Esophagus (tissue), 2 donors: ENCODE measurements at regions not wholly inside any gene's neighbourhood (a gene's known extent, or its start where the extent isn't known, plus 50 kb on each side); places are given as distances from the start of the nearest gene placed in this dataset.
"Not testable (repeated sequence)": the region's sequence is repeated elsewhere in the genome, so short reads cannot be mapped to it uniquely, and the experiment has no call there.

Source experiments
- H3K27ac ChIP-seq, 2 donors: one replicate each; pipeline ENCODE4 v1.5.1; 2013; ENCODE audit warnings: low read depth in 2 of 2, mild to moderate bottlenecking in 2 of 2, inconsistent platforms in 1 of 2, low read length in 1 of 2, moderate library complexity in 1 of 2
- H3K27me3 ChIP-seq, 2 donors: one replicate each; pipeline ENCODE4 v1.6.1; 2013; ENCODE audit warnings: low read length in 2 of 2, control low read depth in 1 of 2, mild to moderate bottlenecking in 1 of 2; ENCODE audit not compliant: insufficient read depth in 2 of 2, control insufficient read depth in 1 of 2
- H3K36me3 ChIP-seq, 2 donors: one replicate each; pipeline ENCODE4 v1.6.1; 2013; ENCODE audit warnings: low read length in 1 of 2; ENCODE audit not compliant: control insufficient read depth in 2 of 2, insufficient read depth in 2 of 2
- H3K4me1 ChIP-seq, 2 donors: one replicate each; pipeline ENCODE4 v1.6.1; 2013; ENCODE audit warnings: low read length in 1 of 2; ENCODE audit not compliant: control insufficient read depth in 2 of 2, insufficient read depth in 2 of 2
- H3K4me3 ChIP-seq, 2 donors: one replicate each; pipeline ENCODE4 v1.5.1; 2013; ENCODE audit warnings: low read length in 2 of 2, mild to moderate bottlenecking in 2 of 2, low read depth in 1 of 2, moderate library complexity in 1 of 2
- H3K9me3 ChIP-seq, 2 donors: one replicate each; pipeline ENCODE4 v1.6.1; 2013; ENCODE audit warnings: mild to moderate bottlenecking in 2 of 2, low read depth in 1 of 2, low read length in 1 of 2, moderate library complexity in 1 of 2; ENCODE audit not compliant: control insufficient read depth in 2 of 2, insufficient read depth in 1 of 2
- WGBS, 2 donors: extraction: QIAGEN DNeasy Blood & Tissue Kit; methylation state at CpG; one replicate each; pipeline ENCODE4 v1.1.7; 2013; 5-methylcytosine and 5-hydroxymethylcytosine counted together
- donor health status: healthy with polysubstance abuse.
- donor health status: Bipolar disorder and iron deficiency.

GRCh38 chr7:150169943-150170490, 153.1 kb upstream of the LRRC61 start:
- H3K4me3 ChIP-seq, H3K27ac ChIP-seq, H3K4me1 ChIP-seq, H3K9me3 ChIP-seq, H3K36me3 ChIP-seq, H3K27me3 ChIP-seq: not testable (repeated sequence)
- WGBS, 2 donors = 78 to 92% methylated on average over 1 to 3 of the region's 4 CpGs

GRCh38 chr7:150183602-150184001, 139.6 kb upstream of the LRRC61 start:
- not testable (repeated sequence) for H3K4me1 ChIP-seq, H3K9me3 ChIP-seq, H3K27me3 ChIP-seq, H3K27ac ChIP-seq, H3K4me3 ChIP-seq, H3K36me3 ChIP-seq
- WGBS, 2 donors = 93 to 100% methylated on average over 1 of the region's 1 CpG

- H3K4me3 ChIP-seq, H3K27me3 ChIP-seq, H3K36me3 ChIP-seq, H3K9me3 ChIP-seq, H3K27ac ChIP-seq, H3K4me1 ChIP-seq: not testable (repeated sequence)
- WGBS, 2 donors = 56 to 59% methylated on average over 1 of the region's 1 CpG
These were observed 133.2 kb upstream of the LRRC61 start for GRCh38 chr7:150189963-150190362.

GRCh38 chr7:150192541-150192940, 130.6 kb upstream of the LRRC61 start:
- not testable (repeated sequence) for H3K4me1 ChIP-seq, H3K4me3 ChIP-seq, H3K9me3 ChIP-seq, H3K27ac ChIP-seq, H3K36me3 ChIP-seq, H3K27me3 ChIP-seq
- WGBS, 2 donors = 69 to 80% methylated on average over 4 of the region's 4 CpGs

GRCh38 chr7:150193866-150194265, 129.3 kb upstream of the LRRC61 start:
- not testable (repeated sequence) for H3K27me3 ChIP-seq, H3K36me3 ChIP-seq, H3K4me3 ChIP-seq, H3K27ac ChIP-seq, H3K9me3 ChIP-seq, H3K4me1 ChIP-seq
- 75 to 83% methylated on average over 3 of the region's 3 CpGs for WGBS, 2 donors
